Breast epithelium (tissue), 3 donors: ENCODE measurements at regions not wholly inside any gene's neighbourhood (a gene's known extent, or its start where the extent isn't known, plus 50 kb on each side); places are given as distances from the start of the nearest gene placed in this dataset.

Experiments
- CTCF ChIP-seq, 3 donors: fragments of 450-650 bp; IDR thresholded peaks; one replicate each; pipeline ENCODE4 v1.5.1; 2016 to 2017; ENCODE audit warnings: antibody characterized with exemption in 3 of 3, mild to moderate bottlenecking in 3 of 3, moderate library complexity in 3 of 3
- POLR2A ChIP-seq: fragments of 450-650 bp; IDR thresholded peaks from one replicate; pipeline ENCODE4 v1.6.1; 2016; ENCODE audit warnings: antibody characterized with exemption, mild to moderate bottlenecking, moderate library complexity

GRCh38 chr2:176639016-176639343 lies 369.7 kb downstream of the MTX2 start:
- no peak for TF ChIP-seq POLR2A
- TF ChIP-seq CTCF (IDR thresholded peaks at IDR 0.05): no peak
